ENCODE measurements at regions not wholly inside any gene's neighbourhood (a gene's known extent, or its start where the extent isn't known, plus 50 kb on each side); places are given as distances from the start of the nearest gene placed in this dataset.

DNA sequence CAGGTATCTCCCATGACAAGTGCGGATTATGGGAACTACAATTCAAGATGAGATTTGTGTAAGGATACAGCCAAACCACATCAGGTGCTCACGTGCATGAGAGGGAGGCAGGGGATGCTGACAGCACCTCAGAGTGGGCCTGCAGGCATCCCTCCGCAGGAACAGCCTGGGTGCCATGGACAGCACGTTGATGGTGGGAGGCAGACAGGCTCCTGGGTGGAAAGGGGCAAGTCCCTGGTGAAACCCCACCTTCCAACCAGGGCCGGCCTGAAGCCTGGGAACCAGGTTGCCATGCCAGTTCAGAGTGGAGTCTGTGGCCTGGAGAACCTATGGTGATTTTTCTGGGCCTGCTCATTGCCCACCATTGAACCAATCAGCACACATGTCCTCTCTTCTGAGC is 1469.6 kb downstream of the PCDH7 start:
- H3K36me3 Mint-ChIP-seq = no peaks in the 10 kb centered on the region
- H3K4me3 Mint-ChIP-seq = no peak overlapping the region

DNA sequence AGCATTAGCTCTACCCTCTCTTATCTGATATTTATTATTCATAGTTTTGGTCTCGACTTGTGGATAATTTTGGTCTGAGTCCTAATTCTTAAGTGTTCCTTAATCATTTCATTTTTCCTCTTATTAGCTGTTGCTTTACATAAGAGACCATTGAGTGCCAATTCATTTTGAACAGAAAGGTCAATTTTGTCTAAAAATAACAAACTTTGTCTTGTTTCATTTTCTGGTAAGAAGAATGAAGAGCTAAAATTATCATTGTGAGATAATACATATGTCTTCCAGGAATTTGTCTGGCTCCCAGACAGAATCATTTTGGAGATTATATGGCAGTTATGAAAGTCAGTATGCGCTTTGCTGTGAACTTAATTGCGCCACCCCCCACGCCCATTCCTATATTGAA is 1471.8 kb downstream of the PCDH7 start:
- H3K36me3 Mint-ChIP-seq = no peaks in the 10 kb centered on the region
- H3K4me3 Mint-ChIP-seq = no peak overlapping the region
- ATAC-seq = no peak
- H3K4me1 Mint-ChIP-seq = no peaks in the 10 kb centered on the region
- H3K27ac Mint-ChIP-seq = no peak overlapping the region
- peaks cover 3% of the 10 kb centered on the region for H3K9me3 Mint-ChIP-seq
- H3K27me3 Mint-ChIP-seq = no peaks in the 10 kb centered on the region

More for the DNA sequence above, 1469.6 kb downstream of the PCDH7 start:
- Mint-ChIP-seq H3K9me3 (no peaks in the 10 kb centered on the region), H3K4me1 (no peaks in the 10 kb centered on the region), H3K27ac (no peak overlapping the region), H3K27me3 (no peaks in the 10 kb centered on the region)
- ATAC-seq = no peak

DNA sequence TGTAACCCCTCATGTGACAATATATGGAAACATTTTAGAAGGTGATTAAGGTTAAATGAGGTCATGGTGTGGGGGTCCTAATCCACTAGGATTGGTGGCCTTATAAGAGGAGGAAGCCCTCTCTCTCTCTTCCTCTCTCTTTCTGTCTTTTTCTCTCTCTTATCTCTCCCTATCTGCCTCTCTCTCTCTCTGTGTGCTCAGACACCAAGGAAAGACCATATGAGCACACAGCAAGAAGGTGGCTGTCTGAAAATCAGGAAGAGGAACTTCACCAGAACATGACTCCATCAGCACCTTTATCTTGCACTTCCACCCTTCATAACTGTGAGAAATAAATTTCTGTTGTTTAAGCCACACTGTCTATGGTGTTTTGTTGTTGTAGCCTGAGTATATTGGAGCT is 1472.2 kb downstream of the PCDH7 start:
- Mint-ChIP-seq H3K9me3 (peaks cover 4% of the 10 kb centered on the region), H3K4me1 (no peaks in the 10 kb centered on the region), H3K27ac (no peak overlapping the region), H3K27me3 (no peaks in the 10 kb centered on the region), H3K4me3 (no peak overlapping the region), H3K36me3 (no peaks in the 10 kb centered on the region)
- ATAC-seq = no peak

DNA sequence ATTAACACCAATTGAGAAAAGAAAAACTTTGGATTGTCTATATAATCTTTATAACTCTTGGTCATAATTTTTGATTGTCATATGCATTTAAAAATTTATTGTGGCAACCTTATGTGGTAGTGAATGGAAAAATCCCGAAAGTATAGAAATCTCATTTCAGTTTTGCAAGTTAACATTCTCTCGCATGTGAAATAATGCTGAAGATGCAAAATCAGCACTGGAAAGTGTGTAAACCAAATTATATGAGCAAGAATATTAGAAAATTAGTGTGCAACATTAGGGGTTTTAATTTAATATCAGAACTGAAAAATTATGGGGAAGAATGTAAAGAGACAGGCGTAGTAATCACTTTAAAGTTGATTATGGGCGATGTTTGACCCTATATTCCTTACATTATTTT is 1472.8 kb downstream of the PCDH7 start:
- Mint-ChIP-seq H3K9me3 (peaks cover 4% of the 10 kb centered on the region), H3K36me3 (no peaks in the 10 kb centered on the region), H3K4me1 (no peaks in the 10 kb centered on the region), H3K27ac (no peak overlapping the region), H3K4me3 (no peak overlapping the region), H3K27me3 (no peaks in the 10 kb centered on the region)
- ATAC-seq = no peak

DNA sequence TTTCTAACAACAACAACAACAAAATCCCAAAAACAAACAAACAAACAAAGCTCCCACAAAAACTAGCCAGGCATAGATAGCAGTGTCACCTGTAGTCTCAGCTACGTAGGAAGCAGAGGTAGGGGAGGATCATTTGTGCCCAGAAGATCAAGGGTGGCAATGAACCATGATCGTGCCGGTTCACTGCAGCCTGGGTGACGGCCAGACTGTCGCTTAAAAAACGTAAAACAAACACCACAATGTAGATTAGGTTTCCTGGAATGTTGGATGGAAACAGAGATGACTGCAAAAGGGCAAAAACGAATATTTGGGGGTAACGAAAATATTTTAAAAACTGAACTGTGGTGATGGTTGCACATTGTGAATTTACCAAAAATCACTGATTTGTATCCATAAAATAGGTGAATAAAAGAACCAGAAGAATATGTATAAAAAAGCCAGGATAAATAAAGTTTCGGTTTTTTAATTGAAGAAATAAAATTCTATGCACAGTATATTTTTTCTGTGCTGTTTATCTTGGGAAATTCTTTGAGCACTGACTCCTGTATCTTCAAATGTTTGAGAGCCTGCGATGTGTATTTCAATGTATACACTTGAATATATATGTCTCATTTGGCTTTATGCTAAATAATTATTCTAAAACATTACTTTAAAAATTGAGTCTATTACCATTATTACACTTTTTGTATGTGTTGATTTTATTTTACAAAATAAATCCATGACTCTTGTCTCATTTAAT is 1477.0 kb downstream of the PCDH7 start:
- Mint-ChIP-seq H3K36me3 (no peaks in the 10 kb centered on the region), H3K4me3 (no peak overlapping the region), H3K27ac (no peak overlapping the region), H3K9me3 (peaks cover 4% of the 10 kb centered on the region), H3K4me1 (no peaks in the 10 kb centered on the region), H3K27me3 (no peaks in the 10 kb centered on the region)
- no peak for ATAC-seq

DNA sequence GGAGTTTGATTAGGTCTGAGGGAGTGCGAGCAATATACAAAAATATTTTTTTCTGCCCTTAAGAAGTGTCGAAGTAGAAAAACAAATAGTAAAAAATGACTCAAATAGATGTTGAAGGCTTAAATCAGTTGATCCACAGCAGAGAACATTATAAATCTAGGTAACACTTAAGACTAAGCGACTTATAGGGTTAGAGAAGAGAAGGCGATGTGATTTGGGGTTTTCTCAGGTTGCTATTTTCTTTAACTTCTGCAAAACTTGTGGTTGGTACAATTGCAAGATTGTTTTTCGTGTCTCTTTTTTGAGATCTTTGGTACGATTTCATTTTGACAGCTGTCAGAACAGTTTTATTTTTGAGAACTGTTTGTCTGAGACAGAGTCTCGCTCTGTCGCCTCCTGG is 1479.5 kb downstream of the PCDH7 start:
- Mint-ChIP-seq H3K27me3 (no peaks in the 10 kb centered on the region), H3K36me3 (no peaks in the 10 kb centered on the region), H3K27ac (no peak overlapping the region), H3K4me1 (no peaks in the 10 kb centered on the region), H3K9me3 (peaks cover 7% of the 10 kb centered on the region), H3K4me3 (no peak overlapping the region)
- ATAC-seq = no peak

DNA sequence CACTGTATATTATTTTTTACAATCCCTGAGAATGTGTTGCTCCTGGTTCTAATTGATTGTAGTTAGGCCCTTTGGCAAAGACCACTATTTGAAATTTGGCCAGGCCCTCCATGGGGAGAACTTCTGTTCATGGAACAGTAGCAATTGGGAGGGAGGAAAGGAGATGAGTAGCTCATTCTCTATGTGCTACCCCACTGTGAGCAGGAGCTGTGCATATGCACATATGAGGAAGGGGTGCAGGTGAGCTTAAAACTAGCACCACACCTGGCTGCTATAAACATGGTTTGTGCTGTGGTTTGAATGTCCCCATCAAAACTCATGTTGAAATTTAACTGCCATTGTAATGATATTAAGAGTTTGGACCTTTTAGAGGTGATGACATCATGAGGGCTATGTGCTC is 1483.2 kb downstream of the PCDH7 start:
- Mint-ChIP-seq H3K27me3 (no peaks in the 10 kb centered on the region), H3K36me3 (no peaks in the 10 kb centered on the region), H3K9me3 (peaks cover 5% of the 10 kb centered on the region), H3K27ac (no peak overlapping the region), H3K4me3 (no peak overlapping the region), H3K4me1 (no peaks in the 10 kb centered on the region)
- ATAC-seq = no peak

DNA sequence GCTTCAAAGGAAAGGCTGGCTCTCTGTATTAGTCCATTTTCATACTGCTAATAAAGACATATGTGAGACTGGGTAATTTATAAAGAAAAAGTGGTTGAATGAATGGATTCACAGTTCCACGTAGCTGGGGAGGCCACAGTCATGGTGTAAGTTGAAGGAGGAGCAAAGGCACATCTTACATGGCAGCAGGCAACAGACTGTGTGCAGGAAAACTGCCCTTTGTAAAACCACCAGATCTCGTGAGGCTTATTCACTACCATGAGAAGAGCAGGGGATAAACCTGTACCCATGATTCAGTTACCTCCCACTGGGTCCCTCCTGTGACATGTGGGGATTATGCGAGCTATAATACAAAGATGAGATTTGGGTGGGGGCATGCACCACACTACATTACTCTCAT is 1486.6 kb downstream of the PCDH7 start:
- peaks cover 9% of the 10 kb centered on the region for H3K9me3 Mint-ChIP-seq
- H3K4me3 Mint-ChIP-seq = no peak overlapping the region
- no peaks in the 10 kb centered on the region for H3K4me1 Mint-ChIP-seq
- no peaks in the 10 kb centered on the region for H3K27me3 Mint-ChIP-seq
- H3K27ac Mint-ChIP-seq = no peak overlapping the region
- H3K36me3 Mint-ChIP-seq = no peaks in the 10 kb centered on the region
- no peak for ATAC-seq

DNA sequence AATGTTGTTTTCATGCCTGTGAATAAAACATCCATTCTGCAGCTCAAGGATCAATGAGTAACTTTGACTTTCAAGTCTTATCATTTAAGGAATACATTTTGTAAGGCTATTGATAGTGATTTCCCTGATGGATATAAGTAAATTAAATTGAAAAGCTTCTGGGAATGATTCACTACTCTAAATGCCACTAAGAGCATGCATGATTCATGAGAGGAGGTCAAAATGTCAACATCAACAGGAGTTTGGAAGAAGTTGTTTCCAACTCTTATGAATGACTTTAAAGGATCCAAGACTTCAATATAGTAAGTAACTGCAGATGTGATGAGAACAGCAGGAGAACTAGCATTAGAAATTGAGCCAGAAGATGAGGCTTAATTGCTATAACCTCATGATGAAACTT is 1487.3 kb downstream of the PCDH7 start:
- no peak overlapping the region for H3K27ac Mint-ChIP-seq
- H3K4me1 Mint-ChIP-seq = no peaks in the 10 kb centered on the region
- no peak overlapping the region for H3K4me3 Mint-ChIP-seq
- H3K9me3 Mint-ChIP-seq = peaks cover 7% of the 10 kb centered on the region
- H3K36me3 Mint-ChIP-seq = no peaks in the 10 kb centered on the region
- H3K27me3 Mint-ChIP-seq = no peaks in the 10 kb centered on the region
- ATAC-seq = no peak

DNA sequence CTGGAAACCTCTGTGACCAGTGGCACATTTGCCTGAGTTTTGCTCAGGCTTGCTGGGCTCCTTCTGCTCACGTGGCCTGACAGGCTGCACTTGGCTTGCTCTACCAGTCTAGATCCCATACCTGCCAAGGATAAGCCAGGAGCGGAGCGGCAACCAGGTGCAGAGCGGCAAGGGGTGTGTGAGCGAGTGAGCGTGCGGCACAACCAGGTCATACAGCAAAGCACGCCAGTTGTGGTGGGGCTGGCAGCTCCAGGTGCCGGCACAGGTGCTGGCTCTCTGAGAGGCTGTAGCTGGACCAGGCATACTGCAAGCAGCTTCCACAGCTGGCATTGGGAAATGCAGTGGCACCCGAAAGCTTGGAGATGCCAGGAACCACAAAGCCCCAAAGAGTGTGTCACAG is 1495.1 kb downstream of the PCDH7 start:
- ATAC-seq = no peak
- Mint-ChIP-seq H3K4me1 (no peaks in the 10 kb centered on the region), H3K9me3 (no peaks in the 10 kb centered on the region), H3K27me3 (no peaks in the 10 kb centered on the region), H3K4me3 (no peak overlapping the region), H3K27ac (no peak overlapping the region), H3K36me3 (no peaks in the 10 kb centered on the region)

DNA sequence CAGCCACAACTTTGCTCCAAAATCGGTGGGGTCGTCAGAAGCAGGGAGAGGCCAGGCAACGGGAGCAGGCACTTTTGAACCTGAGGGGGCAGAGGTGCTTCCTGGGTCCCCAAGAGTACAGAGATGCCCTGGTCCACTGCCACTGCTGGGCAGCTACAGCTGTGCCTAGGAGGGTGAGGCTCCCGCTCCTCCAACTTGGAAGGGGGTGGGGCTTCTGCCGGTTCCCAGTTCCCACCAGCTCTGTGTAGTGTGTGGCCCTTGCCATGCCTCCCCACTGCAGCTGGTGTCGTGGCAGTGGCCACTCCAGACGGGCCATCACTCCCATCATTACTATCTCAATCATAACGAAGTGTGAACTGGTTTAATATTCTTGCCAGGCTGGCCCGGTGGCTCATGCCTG is 1496.3 kb downstream of the PCDH7 start:
- ATAC-seq = no peak
- Mint-ChIP-seq H3K4me3 (no peak overlapping the region), H3K27me3 (no peaks in the 10 kb centered on the region), H3K9me3 (no peaks in the 10 kb centered on the region), H3K36me3 (no peaks in the 10 kb centered on the region), H3K27ac (no peak overlapping the region), H3K4me1 (no peaks in the 10 kb centered on the region)

DNA sequence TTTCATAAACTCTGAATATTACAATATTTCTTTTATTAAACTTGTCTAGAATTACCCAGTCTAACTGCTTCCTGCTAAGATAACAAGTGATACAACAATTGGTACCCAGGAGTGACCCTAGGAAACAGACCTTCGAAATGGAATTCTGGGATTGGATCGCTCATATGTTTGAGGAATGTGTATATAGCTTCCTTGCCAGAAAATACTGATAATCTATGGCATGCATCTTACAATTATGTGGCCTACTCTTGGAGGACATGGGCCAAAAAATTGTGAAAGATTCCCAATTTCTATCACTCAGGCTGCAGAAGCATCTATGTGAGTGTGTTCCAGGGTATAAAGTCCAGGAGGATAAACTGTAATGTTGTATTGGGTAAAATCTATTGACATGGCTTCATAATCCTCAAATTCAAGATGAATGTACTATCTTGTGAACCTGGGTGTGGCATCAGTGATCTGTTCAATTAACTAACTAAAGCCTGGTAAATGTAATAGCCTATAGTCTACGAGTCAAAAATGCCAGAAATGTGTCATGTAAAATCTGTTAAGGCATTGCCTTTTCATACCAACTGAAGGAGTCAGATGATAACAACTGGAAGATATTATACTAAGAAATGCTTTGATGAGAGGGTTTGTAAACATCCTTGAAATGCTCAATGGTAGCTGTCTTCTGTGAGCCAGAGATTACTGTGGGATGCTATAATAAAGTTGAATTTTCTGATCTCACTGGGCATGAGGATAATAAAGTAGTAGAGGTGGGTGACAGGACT is 1499.3 kb downstream of the PCDH7 start:
- H3K4me3 Mint-ChIP-seq = no peak overlapping the region
- ATAC-seq = no peak
- no peak overlapping the region for H3K27ac Mint-ChIP-seq
- H3K36me3 Mint-ChIP-seq = no peaks in the 10 kb centered on the region
- H3K27me3 Mint-ChIP-seq = no peaks in the 10 kb centered on the region
- no peaks in the 10 kb centered on the region for H3K4me1 Mint-ChIP-seq
- H3K9me3 Mint-ChIP-seq = peaks cover 2% of the 10 kb centered on the region

DNA sequence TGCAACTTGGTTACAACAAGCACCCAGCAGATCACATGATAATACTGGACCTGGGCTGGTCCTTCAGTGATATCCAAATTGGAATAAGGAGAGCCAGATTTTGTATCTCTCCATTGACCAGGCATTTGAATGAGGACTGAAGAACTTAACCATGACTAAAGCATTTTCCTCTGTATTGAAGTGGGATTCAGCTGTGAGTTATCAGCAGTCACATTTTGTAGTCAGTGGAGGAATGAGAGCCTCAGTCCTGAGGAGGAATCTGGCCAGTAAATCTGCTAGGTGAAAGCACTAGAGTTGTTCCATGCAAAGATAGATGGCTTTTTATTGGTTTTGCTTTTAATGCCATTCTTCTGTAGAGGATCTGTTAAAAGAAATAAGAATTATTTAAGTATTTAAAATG is 1506.0 kb downstream of the PCDH7 start:
- Mint-ChIP-seq H3K9me3 (peaks cover 2% of the 10 kb centered on the region), H3K4me3 (no peak overlapping the region), H3K27ac (no peak overlapping the region), H3K36me3 (no peaks in the 10 kb centered on the region), H3K4me1 (no peaks in the 10 kb centered on the region), H3K27me3 (no peaks in the 10 kb centered on the region)
- ATAC-seq = no peak

DNA sequence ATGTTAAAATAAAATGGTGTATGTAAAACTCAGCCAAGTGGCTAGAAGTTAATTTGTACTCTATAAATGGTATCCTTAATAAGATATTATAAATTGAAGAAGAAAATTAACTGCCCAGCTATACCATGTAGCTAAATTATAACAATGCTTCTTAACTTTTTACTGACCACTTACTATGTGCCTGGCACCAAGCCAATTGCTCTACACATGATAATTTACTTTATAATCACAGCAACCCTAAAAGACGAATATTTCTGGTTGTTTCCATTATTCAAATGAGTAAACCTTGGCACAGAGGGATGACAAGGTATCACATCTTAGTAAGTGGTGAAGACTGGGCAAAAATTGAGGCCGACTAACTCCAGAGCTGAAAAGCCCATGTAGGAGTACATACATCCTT is 1506.6 kb downstream of the PCDH7 start:
- H3K36me3 Mint-ChIP-seq = no peaks in the 10 kb centered on the region
- H3K4me1 Mint-ChIP-seq = no peaks in the 10 kb centered on the region
- ATAC-seq = no peak
- peaks cover 2% of the 10 kb centered on the region for H3K9me3 Mint-ChIP-seq
- no peaks in the 10 kb centered on the region for H3K27me3 Mint-ChIP-seq
- H3K4me3 Mint-ChIP-seq = no peak overlapping the region
- no peak overlapping the region for H3K27ac Mint-ChIP-seq

DNA sequence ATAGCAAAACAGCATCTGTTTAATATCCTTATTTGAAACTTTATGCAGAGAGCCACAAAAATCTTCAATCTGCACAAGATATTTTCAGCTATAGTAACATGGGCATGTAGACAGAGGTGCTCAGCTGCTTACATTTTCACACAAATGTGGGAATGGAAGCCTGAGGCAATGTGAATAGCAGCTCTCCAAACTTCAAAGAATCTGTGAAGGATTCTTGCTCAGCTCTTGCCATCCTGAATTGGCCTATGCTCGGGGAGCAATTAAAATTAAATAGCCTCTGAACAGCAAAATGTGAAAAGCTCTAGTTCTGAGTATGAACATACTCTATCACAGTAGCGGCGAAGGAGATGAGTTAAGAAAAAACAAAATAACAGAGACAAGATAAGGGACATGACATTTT is 1523.8 kb downstream of the PCDH7 start:
- Mint-ChIP-seq H3K4me1 (no peaks in the 10 kb centered on the region), H3K27me3 (no peaks in the 10 kb centered on the region), H3K27ac (no peak overlapping the region), H3K36me3 (no peaks in the 10 kb centered on the region), H3K4me3 (no peak overlapping the region), H3K9me3 (no peaks in the 10 kb centered on the region)
- no peak for ATAC-seq

DNA sequence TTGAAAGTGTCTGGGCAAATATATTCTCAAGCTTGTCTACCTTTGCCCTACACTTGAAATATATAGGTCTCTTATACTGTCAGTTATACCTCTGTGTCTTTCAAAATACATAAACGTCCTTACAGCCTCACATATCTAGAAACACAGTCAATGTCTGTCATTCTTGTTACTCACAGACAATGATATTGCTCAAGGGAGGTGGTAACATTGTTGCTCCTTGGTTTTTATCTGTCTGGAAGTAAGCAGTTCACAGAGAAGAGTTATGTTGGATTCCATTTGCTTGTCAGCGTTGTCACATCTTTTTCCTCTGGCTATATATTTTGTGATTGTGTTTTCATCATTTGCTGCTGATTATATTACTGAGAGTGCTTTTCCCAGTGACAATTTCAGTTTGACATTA is 1528.9 kb downstream of the PCDH7 start:
- H3K36me3 Mint-ChIP-seq = no peaks in the 10 kb centered on the region
- no peak overlapping the region for H3K27ac Mint-ChIP-seq
- ATAC-seq = no peak
- no peaks in the 10 kb centered on the region for H3K4me1 Mint-ChIP-seq
- no peak overlapping the region for H3K4me3 Mint-ChIP-seq
- H3K9me3 Mint-ChIP-seq = peaks cover 4% of the 10 kb centered on the region
- no peaks in the 10 kb centered on the region for H3K27me3 Mint-ChIP-seq

All from stimulated activated memory B cell treated with anti-CD40 and anti-IgM and Interleukin-4, amounts not matched to agents 10 μg/mL and 1 μg/mL and 100 μg/mL, for 72 hours (primary cell).